GM23338 (cell line): ENCODE measurements at regions not wholly inside any gene's neighbourhood (a gene's known extent, or its start where the extent isn't known, plus 50 kb on each side); places are given as distances from the start of the nearest gene placed in this dataset.

ENCODE experiments used
- ATAC-seq: fragments of 200-7000 bp; cut with Tn5 transposase; 3 replicates; pipeline ENCODE4 v1.9.1; 2020
- DNase-seq: peaks from one replicate; pipeline ENCODE4 v3.0.0-alpha.2; 2015; ENCODE audit warnings: low spot score
- H2AFZ ChIP-seq: fragments of 200-600 bp; sonication (generic); 2 replicates; pipeline ENCODE4 v1.8.0; 2016; ENCODE audit warnings: antibody characterized with exemption, mild to moderate bottlenecking, moderate library complexity
- H3F3A ChIP-seq: fragments of 200-600 bp; sonication (generic); replicated peaks from 2 replicates; pipeline ENCODE4 v1.8.0; 2017; ENCODE audit warnings: antibody characterized with exemption, mixed run types, low read depth
- H3K27ac ChIP-seq: fragments of 200-600 bp; sonication (generic); 2 replicates; pipeline ENCODE4 v1.6.1; 2016; ENCODE audit warnings: low read depth
- H3K27me3 ChIP-seq: fragments of 200-600 bp; sonication (generic); 2 replicates; pipeline ENCODE4 v1.8.0; 2016; ENCODE audit warnings: mild to moderate bottlenecking, mixed run types, moderate library complexity; ENCODE audit not compliant: insufficient read depth
- H3K36me3 ChIP-seq: fragments of 200-600 bp; sonication (generic); 2 replicates; pipeline ENCODE4 v1.8.0; 2016; ENCODE audit warnings: mild to moderate bottlenecking; ENCODE audit not compliant: insufficient read depth
- H3K4me1 ChIP-seq: fragments of 200-600 bp; sonication (generic); 2 replicates; pipeline ENCODE4 v1.8.0; 2016; ENCODE audit warnings: mild to moderate bottlenecking, moderate library complexity; ENCODE audit not compliant: insufficient read depth
- H3K4me2 ChIP-seq: fragments of 200-600 bp; sonication (generic); 2 replicates; pipeline ENCODE4 v1.7.1; 2017; ENCODE audit warnings: mixed run types
- H3K4me3 ChIP-seq: fragments of 200-600 bp; sonication (generic); 2 replicates; pipeline ENCODE4 v1.6.1; 2016; ENCODE audit warnings: mixed run types
- H3K79me2 ChIP-seq: fragments of 200-600 bp; sonication (generic); replicated peaks from 2 replicates; pipeline ENCODE4 v1.8.0; 2017; ENCODE audit warnings: mild to moderate bottlenecking; ENCODE audit not compliant: insufficient read depth
- H3K9me2 ChIP-seq: fragments of 200-600 bp; sonication (generic); 2 replicates; pipeline ENCODE4 v1.8.0; 2017; ENCODE audit not compliant: insufficient read depth
- H4K20me1 ChIP-seq: fragments of 200-600 bp; sonication (generic); replicated peaks from 2 replicates; pipeline ENCODE4 v1.8.0; 2017; ENCODE audit warnings: mild to moderate bottlenecking; ENCODE audit not compliant: insufficient read depth
- H3K27ac Mint-ChIP-seq: 2 replicates; pipeline ENCODE4 v1.8.0; 2020; ENCODE audit warnings: inconsistent platforms, mild to moderate bottlenecking, moderate library complexity, mixed read lengths
- H3K27me3 Mint-ChIP-seq: 3 replicates; pipeline ENCODE4 v1.8.0; 2022; ENCODE audit warnings: low read depth, mild to moderate bottlenecking, moderate library complexity, mixed read lengths, inconsistent platforms; ENCODE audit not compliant: insufficient read depth, poor library complexity
- H3K36me3 Mint-ChIP-seq: 3 replicates; pipeline ENCODE4 v1.8.0; 2021; ENCODE audit warnings: low read depth, mild to moderate bottlenecking, inconsistent platforms, moderate library complexity, mixed read lengths
- H3K4me1 Mint-ChIP-seq: 3 replicates; pipeline ENCODE4 v1.8.0; 2020; ENCODE audit warnings: mild to moderate bottlenecking, inconsistent platforms, mixed read lengths
- H3K4me3 Mint-ChIP-seq: 3 replicates; pipeline ENCODE4 v1.8.0; 2021; ENCODE audit warnings: moderate library complexity, mild to moderate bottlenecking, inconsistent platforms, mixed read lengths
- H3K9me3 Mint-ChIP-seq: 3 replicates; pipeline ENCODE4 v1.8.0; 2020; ENCODE audit warnings: moderate library complexity, mild to moderate bottlenecking, inconsistent platforms, mixed read lengths
- CREB1 ChIP-seq: fragments of 250-450 bp; sonication (Bioruptor Pico); IDR thresholded peaks from 2 replicates; pipeline ENCODE4 v1.5.0; 2020; ENCODE audit warnings: low read depth, mild to moderate bottlenecking, moderate library complexity
- CTCF ChIP-seq, 2 experiments: fragments of 200-600 bp in 1 of 2; sonication (generic) in 1 of 2; conservative IDR thresholded peaks; 2 replicates each; pipeline versions ENCODE4 v1.5.1 to v1.6.1; 2016 to 2017; ENCODE audit warnings: antibody characterized with exemption in 2 of 2, low read depth in 2 of 2, mild to moderate bottlenecking in 2 of 2, moderate library complexity in 1 of 2
- ETS1 ChIP-seq: IDR thresholded peaks from 2 replicates; pipeline ENCODE4 v1.6.1; 2016; ENCODE audit warnings: antibody characterized with exemption
- EZH2 ChIP-seq: fragments of 200-600 bp; sonication (generic); IDR thresholded peaks from one replicate; pipeline ENCODE4 v1.8.0; 2017; ENCODE audit warnings: antibody characterized with exemption, mild to moderate bottlenecking, low read depth; ENCODE audit not compliant: unreplicated experiment
- EZH2phosphoT487 ChIP-seq: fragments of 200-600 bp; sonication (generic); IDR thresholded peaks from one replicate; pipeline ENCODE4 v1.8.1; 2018; ENCODE audit warnings: antibody characterized with exemption; ENCODE audit not compliant: unreplicated experiment
- JUNB ChIP-seq: IDR thresholded peaks from one replicate; pipeline ENCODE4 v1.6.1; 2016; ENCODE audit warnings: antibody characterized with exemption; ENCODE audit not compliant: unreplicated experiment
- POLR2AphosphoS5 ChIP-seq: IDR thresholded peaks from 2 replicates; pipeline ENCODE4 v1.6.1; 2016; ENCODE audit warnings: antibody characterized with exemption, low read depth
- REST ChIP-seq: IDR thresholded peaks from one replicate; pipeline ENCODE4 v1.6.1; 2018; ENCODE audit warnings: antibody characterized with exemption; ENCODE audit not compliant: unreplicated experiment
- ZNF331 ChIP-seq: fragments of 250-450 bp; sonication (Bioruptor Pico); IDR thresholded peaks from 2 replicates; pipeline ENCODE4 v1.5.0; 2020; ENCODE audit warnings: low read depth, mild to moderate bottlenecking, moderate library complexity
- ZNF462 ChIP-seq: fragments of 250-450 bp; sonication (Bioruptor Pico); IDR thresholded peaks from 2 replicates; pipeline ENCODE4 v1.5.0; 2020; ENCODE audit warnings: mild to moderate bottlenecking, moderate library complexity

- no peak for TF ChIP-seq REST
Measured at GRCh38 chrX:117327373-117327772, 789.2 kb downstream of the KLHL13 start (continued).

- peaks cover 17% of the 10 kb centered on the region; the same call in 2 of the 3 replicates for H3K4me1 Mint-ChIP-seq
- no peaks in the 10 kb centered on the region for H3K36me3 ChIP-seq
- H3K79me2 ChIP-seq: no peaks in the 10 kb centered on the region
- H3K27me3 ChIP-seq: peaks cover 12% of the 10 kb centered on the region; the same call in 1 of the 2 replicates
- no peak overlapping the region for H3K4me2 ChIP-seq
- peaks cover 42% of the 10 kb centered on the region; the same call in 2 of the 3 replicates for H3K36me3 Mint-ChIP-seq
- H3F3A ChIP-seq: no peaks in the 10 kb centered on the region
- peaks cover 3% of the 10 kb centered on the region for H3K27me3 Mint-ChIP-seq
- no peaks in the 10 kb centered on the region for H4K20me1 ChIP-seq
- no peak overlapping the region for H3K4me3 ChIP-seq
- peaks cover 8% of the 10 kb centered on the region; the same call in 1 of the 2 replicates for H3K4me1 ChIP-seq
- no peak overlapping the region for H2AFZ ChIP-seq
- H3K4me3 Mint-ChIP-seq: no peak overlapping the region
- DNase-seq (no peak), ATAC-seq (no peak)
- H3K27ac ChIP-seq: no peak overlapping the region
- H3K27ac Mint-ChIP-seq: no peak overlapping the region
- no peaks in the 10 kb centered on the region for H3K9me2 ChIP-seq
- peaks cover 38% of the 10 kb centered on the region; the same call in 2 of the 3 replicates for H3K9me3 Mint-ChIP-seq
- no peak for TF ChIP-seq EZH2
- no peak for TF ChIP-seq EZH2phosphoT487
- no peak for TF ChIP-seq ZNF331 (CRISPR knock-in tag)
- TF ChIP-seq CREB1 (CRISPR knock-in tag): no peak
- no peak for TF ChIP-seq ZNF462 (CRISPR knock-in tag)
- TF ChIP-seq POLR2AphosphoS5: no peak
- TF ChIP-seq ETS1: no peak
- no peak for TF ChIP-seq CTCF (conservative IDR thresholded peaks at IDR 0.05; ENCODE audit: low read depth in 2 of 2)
- TF ChIP-seq JUNB: no peak
Measured at GRCh38 chrX:117325706-117326105, 790.9 kb downstream of the KLHL13 start.
